Retina (tissue), 1 donor: ENCODE measurements at regions not wholly inside any gene's neighbourhood (a gene's known extent, or its start where the extent isn't known, plus 50 kb on each side); places are given as distances from the start of the nearest gene placed in this dataset.

ENCODE experiments used
- DNase-seq: peaks from one replicate; pipeline ENCODE4 v3.0.0-alpha.2; 2016

DNA sequence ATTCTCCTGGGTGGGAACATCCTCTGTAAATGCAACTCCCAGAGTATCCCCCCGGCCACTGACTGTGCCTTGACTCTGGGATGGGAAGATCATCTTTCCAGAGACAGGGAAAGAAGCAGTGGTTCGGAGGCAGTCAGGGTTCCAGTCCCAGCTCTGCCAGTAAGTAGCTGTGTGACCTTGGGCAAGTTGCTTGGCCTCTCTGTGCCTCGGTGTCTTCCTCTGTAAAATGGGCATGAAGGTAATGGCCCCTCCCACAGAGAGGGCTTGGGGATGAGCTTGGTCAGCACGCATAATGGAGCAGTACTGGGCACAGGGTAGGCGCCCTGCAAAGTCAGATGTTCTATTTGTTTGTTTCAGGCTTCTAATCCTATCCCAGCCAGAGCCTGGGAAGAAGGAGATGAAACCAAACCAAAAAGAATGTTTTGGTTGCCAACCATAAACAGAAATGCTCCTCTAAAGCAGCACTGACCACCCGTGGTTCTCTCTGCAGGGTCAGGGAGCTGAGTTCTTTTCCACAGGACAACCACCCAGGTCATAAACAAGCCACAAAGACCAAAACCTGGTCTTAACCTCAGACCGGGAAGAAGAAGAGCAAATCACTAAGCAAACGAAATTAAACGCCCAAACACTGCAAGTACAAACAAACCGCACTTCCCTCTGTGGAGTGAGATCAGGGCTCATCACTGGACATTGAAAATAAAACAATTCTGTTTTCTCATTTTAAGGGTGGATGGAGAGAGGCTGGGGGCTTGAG, 381.0 kb upstream of the SULF2 start:
- no peak for DNase-seq

DNA sequence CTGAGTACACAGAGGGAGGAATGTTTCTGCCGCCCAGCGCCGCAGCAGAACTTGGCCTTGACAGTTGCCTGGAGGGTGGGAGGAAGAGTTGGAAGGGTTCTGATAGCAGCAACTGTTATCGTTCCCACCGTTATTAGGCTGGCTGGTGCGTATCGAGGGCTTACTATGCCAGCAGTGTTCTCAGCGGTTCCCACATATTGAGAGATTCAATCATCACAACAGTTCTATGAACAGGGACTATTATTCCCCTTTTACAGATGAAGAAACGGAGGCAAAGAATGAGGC, 380.1 kb upstream of the SULF2 start:
- no peak for DNase-seq

- DNase-seq: no peak
Observed at GRCh38 chr20:48164566-48165400, 379.5 kb upstream of the SULF2 start.

DNA sequence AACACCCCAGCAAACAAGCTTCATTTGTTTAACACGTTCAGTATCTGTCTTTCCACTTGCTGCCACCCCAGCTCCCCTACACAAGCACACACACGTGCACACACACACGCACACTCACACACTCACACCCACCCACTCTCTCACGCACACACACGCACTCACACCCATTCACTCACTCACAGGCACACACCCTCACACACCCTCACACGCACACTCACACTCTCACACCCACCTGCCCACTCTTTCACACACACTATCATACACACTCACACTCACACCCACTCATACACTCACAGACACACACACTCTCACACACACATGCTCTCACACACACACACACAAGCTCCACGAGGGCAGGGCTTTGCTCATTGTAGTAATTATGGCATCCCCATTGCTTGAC, 378.8 kb upstream of the SULF2 start:
- no peak for DNase-seq

DNA sequence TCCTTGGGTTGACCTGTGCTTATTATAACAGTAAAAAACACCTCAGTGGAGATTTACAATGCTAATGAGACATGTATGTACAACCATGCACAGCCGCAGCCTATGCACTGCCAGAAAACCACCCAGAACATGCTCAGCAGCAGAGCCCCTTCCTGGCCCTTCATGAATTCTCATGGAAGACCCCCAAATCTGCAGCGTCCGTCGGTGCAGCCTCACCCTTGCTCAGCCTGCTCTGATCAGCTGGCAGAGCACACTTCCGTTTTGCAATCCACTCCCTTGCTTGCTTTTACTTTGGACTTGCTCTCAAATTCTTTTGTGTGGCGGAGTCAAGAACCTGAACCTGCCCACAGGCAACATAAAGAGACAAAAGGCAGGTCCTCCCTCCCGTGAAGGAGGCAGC, 378.2 kb upstream of the SULF2 start:
- DNase-seq: no peak

- DNase-seq: no peak
Observed at GRCh38 chr20:48162621-48163020, 377.3 kb upstream of the SULF2 start.

DNA sequence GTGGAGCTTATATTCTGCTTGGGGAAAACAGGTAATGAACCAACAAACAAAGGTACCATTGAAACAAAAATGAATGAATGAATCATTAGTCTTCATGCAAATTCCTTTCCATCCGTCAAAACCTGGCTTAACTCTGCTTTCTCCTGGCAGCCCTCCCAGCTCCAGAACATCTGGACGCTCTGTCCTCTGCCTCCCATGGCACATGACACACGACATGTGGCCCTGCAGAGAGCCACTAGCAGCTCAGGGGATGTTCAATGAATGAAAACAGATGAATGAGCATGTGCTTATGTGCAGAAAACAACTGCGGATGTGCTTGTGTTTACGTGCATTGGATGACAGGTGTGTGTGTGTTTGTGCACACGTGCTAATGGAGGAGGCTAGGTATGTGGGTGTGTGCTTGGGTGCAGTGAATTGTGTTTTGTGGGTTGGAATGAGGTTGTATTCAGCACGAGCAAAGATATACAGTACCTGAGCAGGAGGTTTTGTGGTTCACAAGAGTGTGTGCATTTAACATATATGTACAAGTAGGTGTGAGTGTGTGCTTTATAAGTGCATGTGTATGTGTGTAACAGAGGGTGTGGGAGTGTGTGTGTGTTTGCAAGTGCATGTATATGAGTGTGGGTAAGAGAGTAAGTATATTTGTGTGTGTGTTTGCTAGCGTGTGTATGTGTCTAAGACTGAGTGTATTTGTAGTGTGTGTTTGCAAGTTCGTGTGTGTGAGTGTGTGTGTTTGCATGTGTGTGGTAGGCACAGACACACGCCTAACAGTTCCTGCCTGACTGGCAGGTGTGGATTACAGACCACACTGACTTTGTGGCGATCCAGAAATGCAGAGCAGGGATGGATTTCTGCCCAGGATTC, 374.1 kb upstream of the SULF2 start:
- DNase-seq: no peak

GRCh38 chr20:48158014-48158413, 372.7 kb upstream of the SULF2 start:
- DNase-seq: no peak

DNA sequence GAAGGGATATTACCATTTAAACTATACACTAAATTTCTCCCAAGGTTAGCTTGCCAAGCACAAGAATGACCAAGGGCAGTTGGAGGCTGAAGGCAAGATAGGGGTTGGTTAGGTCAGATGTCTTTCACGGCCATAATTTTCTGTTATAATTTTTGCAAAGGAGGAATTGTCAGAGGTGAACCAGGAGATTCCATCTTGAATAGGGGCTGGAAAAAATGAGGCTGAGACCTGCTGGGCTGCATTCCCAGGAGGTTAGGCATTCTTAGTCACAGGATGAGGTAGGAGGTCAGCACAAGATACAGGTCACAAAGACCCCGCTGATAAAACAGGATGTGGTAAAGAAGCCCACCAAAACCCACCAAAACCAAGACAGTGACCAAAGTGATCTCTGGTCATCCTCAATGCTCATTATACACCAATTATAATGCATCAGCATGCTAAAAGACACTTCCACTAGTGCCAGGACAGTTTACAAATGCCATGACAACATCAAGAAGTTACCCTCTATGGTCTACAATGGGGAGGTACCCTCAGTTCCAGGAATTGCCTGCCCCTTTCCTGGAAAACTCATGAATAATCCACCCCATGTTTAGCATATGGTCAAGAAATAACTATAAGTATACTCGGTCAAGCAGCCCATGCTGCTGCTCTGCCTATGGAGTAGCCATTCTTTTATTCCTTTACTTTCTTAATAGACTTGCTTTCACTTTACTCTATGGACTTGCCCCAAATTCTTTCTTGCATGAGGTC, 371.8 kb upstream of the SULF2 start:
- no peak for DNase-seq

- DNase-seq: no peak
Observed at GRCh38 chr20:48156521-48156920, 371.2 kb upstream of the SULF2 start.

GRCh38 chr20:48155268-48155667, 370.0 kb upstream of the SULF2 start:
- DNase-seq: peak; percentile 54

DNA sequence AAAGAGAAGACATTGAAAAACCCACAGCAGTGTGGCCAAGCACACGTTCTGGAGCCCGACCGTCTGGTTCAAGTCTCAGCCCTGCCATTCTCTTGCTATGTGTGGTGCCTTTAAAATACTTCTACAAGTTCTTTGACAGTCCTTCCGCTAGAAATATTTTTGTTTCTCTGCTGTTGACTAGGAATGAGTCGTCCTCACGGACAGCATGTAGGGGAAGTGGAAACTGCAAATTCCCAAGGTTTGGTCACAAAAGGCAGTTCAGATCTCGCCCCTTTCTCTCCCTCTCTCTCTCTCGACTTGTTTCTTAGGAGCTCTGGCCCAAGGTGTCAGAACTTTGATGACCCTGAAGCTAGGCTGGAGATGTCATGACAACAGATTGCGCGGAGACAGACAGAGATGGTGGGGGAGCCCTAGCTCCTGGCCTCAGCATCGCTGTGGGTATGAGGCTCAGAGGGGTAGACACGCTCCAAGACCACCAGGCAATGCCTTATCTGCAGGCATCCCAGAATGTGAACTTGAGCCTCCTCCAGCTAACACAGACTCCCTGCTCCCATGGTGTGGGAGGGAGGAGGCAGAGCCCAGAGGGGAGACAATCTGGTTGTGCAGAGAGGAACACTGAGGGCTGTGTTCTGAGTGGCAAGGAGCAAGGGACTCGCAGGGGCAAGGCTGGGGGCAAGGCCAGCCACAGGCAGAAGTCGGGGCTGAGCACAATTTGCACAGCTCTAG, 368.9 kb upstream of the SULF2 start:
- no peak for DNase-seq

- peak; percentile 44 for DNase-seq
Observed at GRCh38 chr20:48153523-48153922, 368.2 kb upstream of the SULF2 start.

DNA sequence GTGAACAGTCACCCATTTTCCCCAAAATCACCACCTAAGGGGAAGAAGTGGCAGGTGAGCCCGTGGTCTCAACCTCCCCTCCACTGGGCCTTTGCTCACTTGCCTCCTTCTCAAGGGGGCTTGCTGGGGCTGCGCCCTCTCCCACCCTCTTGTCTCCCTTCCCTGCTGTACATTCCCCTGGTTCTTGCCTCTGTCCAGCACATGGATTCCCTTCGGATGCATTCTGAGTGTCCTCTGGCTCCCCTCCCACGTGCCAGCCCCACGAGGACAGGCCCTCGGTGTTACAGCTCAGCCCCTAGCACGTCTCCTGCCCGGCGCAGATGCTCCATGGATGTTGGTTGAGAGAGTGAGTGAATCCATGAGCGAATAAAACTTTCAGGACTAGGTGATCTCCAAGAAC, 367.8 kb upstream of the SULF2 start:
- no peak for DNase-seq

DNA sequence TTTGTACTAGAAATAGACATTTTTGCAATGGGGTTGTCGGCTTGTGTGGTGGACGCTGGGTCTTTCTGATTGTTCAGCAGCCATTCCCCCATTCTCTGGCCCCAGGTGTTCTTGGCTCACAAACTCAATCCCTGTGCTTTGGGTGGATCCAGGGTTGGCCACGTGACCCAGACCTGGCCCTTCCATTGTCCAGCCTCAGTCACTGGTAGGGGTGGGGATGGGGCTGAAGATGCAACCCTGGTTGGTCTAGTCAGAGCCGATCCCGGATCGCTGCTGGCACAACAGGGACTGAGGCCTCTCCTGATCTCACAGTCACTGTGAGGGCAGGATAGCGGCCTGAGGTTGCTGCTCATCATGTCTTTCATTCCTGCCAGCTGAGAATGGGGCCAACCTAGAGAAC, 365.3 kb upstream of the SULF2 start:
- DNase-seq: no peak

DNA sequence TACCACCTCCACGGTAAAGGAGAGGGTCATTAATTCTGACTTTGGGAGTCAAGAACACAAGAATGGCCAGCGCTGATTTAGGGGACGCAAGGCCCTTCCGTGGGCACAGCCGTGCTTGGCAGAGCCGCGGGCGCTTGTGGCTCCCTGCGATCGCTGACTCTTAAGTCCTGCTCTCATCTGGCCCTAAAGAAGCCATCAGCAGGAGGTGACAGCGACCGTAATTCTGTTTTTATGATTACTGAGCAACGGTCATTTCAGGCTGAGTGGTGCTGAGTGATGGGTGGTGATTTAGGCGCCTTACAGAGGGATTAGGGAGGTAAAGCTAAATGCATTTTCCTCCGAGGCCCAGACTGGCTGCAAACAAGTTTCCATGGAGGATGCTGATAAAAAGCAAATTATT, 364.6 kb upstream of the SULF2 start:
- DNase-seq: peak; percentile 54

GRCh38 chr20:48148916-48149672, 363.8 kb upstream of the SULF2 start:
- no peak for DNase-seq

- DNase-seq: no peak
Observed at GRCh38 chr20:48148020-48148419, 362.7 kb upstream of the SULF2 start.

GRCh38 chr20:48147311-48147710, 362.0 kb upstream of the SULF2 start:
- no peak for DNase-seq

DNA sequence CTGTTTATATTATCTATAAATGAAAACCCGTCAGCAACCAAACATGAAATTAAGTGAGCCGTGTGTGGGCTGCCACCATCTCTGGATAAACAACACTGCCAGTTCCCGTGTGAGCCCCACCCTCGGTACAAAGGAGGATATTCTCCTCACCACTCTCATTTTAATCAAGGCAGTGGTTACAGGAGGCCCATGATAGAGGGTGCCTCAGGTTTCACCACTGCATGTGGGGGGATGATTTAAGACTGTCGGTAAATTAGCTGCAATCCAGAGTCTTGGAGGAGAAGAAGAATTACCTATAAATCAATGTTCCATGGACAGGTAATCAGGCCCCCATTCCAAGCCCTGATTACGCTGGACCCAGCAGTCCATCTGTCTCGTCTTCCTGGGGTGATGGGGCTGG, 361.6 kb upstream of the SULF2 start:
- DNase-seq: no peak

DNA sequence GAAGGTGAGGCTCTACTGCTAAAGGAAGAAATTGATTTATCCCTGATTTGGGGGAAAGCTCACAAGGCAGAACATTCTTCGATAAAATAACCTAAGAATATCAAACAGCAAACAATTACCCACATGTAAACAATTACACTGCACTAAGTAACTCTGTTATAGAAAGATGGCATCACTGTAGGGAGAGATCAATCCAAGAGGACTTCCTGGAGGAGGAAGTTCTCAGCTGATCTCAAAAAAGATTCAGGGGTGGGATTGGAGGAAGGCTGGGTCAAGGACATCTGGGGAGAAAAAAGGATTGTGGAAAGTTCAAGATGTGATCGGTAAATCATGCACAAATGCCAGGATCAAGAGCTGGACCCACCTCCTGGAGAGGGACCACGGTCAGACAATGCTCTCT, 361.0 kb upstream of the SULF2 start:
- no peak for DNase-seq
